Ovary (tissue), 3 donors: ENCODE measurements at regions not wholly inside any gene's neighbourhood (a gene's known extent, or its start where the extent isn't known, plus 50 kb on each side); places are given as distances from the start of the nearest gene placed in this dataset.

Experiments used
- CTCF ChIP-seq, 3 donors: fragments of 450-650 bp in 2 of 3; fragments of 200-600 bp in 1 of 3; IDR thresholded peaks; one replicate each; pipeline versions ENCODE4 v1.5.1 to v1.8.0; 2016 to 2022; ENCODE audit warnings: antibody characterized with exemption in 3 of 3, mild to moderate bottlenecking in 1 of 3
- EP300 ChIP-seq: sonication (generic); formaldehyde crosslinking; IDR thresholded peaks from one replicate; pipeline ENCODE4 v1.6.1; 2017; ENCODE audit warnings: antibody characterized with exemption
- POLR2A ChIP-seq: fragments of 450-650 bp; IDR thresholded peaks from one replicate; pipeline ENCODE4 v1.6.1; 2017; ENCODE audit warnings: antibody characterized with exemption, mild to moderate bottlenecking, moderate library complexity
- donor health status: DM: no; HTN: no; CAD: no.

GRCh38 chr1:14220811-14221210, 377.7 kb upstream of the KAZN start:
- TF ChIP-seq EP300 (no peak), CTCF (IDR thresholded peaks at IDR 0.05) (no peak), POLR2A (no peak)
